HG02840 (cell line): ENCODE measurements at regions not wholly inside any gene's neighbourhood (a gene's known extent, or its start where the extent isn't known, plus 50 kb on each side); places are given as distances from the start of the nearest gene placed in this dataset.

Experiments used
- ATAC-seq: cut with Tn5 transposase; IDR thresholded peaks from one replicate; pipeline ENCODE4 v1.9.1; 2021; ENCODE audit warnings: mild to moderate bottlenecking, moderate library complexity, moderate number of reproducible peaks; ENCODE audit not compliant: unreplicated experiment, low FRiP score

GRCh38 chr18:65018184-65018583, 732.6 kb upstream of the CDH7 start:
- ATAC-seq, result no peak

GRCh38 chr18:65017372-65017760, 733.4 kb upstream of the CDH7 start:
- no peak for ATAC-seq

GRCh38 chr18:65016631-65017371, 734.0 kb upstream of the CDH7 start:
- no peak for ATAC-seq

DNA sequence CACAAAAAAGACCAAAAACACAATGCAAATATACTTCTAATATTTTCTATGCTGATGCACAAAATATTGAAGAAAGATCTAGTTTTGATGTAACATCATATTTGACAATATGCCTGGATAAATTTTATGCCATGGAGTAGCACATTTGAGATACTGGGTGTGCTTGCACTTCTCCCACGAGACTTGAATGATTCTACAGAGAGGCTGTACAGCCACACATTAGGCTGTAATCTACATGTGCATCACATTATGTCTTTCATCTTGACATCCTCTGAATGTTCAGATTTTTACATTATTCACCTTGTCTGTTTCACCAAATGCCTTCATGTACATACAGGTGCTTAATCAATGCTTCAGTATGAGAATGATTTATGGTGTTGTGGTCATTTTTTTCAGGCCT, 756.4 kb upstream of the CDH7 start:
- no peak for ATAC-seq

- ATAC-seq, result no peak
Measured at GRCh38 chr18:64993695-64994094, 757.1 kb upstream of the CDH7 start.

DNA sequence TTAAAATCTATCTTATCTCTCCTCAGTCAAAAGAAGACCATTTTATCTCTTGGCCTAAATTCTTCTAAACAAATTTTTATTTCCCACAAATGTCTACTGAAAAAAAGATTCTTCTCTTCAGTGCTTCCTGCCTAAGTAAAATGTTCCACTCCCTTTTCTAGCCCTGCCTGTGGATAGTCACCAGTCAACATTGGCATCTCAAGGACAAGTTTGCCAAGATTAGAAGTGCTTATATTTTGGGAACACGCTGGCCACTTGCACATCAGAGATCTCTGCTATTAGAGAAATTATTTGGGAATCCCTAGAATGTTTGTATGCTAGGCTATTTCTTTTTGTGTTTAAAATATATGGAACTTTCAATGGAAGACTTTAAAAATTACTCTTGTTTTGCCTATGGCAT, 758.2 kb upstream of the CDH7 start:
- ATAC-seq, result no peak

GRCh38 chr18:64991102-64991501, 759.7 kb upstream of the CDH7 start:
- ATAC-seq, result no peak

DNA sequence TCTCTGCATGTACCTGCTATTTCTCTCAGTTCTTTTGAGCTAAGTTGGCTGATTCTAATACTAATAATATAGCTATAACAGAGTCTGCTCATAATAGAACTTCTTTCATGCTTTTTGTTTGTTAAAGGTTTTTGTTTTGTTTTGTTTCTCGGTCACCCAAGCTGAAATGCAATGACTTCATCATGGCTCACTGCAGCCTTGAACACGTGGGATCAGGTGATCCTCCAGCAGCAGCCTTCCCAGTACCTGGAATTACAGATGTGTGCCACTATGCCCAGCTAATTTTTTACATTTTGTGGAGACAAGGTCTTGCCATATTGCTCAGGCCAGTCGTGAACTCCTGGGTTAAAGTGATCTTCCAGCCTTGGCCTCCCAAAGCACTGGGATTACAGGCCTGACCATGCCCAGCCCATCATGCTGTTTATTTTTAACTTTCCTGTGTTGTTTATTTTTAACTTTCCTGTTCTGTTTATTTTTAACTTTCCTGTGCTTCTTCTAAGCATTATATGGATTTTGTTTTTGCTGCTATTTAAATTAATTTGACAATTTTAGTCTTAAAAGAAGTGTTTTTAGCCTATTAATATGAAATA, 763.8 kb upstream of the CDH7 start:
- ATAC-seq, result no peak

DNA sequence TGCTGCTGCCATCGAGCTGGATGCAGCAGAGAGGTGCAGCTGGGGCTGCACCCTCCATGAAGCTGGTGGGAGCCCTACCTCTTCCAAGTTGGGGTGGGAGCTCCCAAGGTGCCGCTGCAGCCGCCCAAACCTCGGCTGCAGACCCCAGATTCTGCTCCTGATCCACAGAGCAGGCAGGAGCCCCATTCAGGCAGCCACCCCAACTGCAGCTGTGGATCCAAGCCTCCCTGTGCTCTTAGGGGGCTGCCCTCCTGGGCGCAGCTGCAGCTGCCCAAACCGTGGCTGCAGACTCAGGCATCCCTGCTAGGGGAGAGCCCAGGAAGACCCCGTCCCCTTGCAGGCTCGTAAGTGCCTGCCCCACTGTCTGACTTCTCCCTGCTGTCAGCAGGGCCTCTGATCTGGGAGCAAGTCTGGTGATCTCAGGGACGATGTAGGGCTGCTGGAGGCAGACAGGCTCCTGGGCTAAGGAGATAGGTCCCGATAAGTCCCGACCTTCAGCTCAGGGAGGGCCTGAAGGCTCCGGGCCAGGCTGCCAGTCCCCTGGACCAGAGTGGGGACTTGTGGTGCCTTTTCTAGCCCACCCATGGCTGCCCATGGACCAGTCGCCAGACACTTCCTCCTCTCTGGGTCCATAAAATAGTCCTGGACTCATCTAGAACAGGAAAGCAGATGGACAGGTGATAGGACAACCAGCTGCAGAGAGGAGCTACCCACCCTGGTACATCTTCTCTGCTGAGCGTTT, 767.1 kb upstream of the CDH7 start:
- no peak for ATAC-seq

DNA sequence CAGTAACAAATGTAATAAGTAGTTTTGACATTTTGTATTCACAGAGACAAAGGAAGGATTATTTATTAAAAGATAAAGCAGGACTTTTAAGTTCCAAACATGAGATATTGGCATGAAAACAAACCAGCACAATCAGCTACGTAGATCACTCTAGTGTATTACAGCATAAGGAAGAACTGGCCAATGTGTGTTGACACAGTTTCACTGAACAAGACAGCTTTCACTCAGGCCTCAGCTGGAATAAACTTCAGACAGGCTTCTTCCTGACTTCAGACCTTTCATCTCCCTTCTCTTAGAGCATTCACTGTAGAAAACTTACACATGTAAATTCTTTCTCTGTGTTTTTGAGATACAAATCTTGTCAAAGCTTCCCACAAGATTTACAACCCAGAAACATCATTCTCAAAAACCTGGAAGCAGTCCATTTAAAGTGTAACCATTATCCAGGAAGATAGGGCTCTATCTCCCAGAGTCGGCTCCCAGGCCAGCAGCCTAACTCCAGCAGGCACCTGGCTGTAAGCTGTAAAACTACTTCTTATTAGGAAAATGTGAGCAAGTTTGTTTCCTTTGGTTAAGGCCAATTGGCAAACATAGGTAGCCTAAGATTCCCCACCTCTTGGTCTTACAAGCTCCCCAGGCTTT, 768.3 kb upstream of the CDH7 start:
- no peak for ATAC-seq

DNA sequence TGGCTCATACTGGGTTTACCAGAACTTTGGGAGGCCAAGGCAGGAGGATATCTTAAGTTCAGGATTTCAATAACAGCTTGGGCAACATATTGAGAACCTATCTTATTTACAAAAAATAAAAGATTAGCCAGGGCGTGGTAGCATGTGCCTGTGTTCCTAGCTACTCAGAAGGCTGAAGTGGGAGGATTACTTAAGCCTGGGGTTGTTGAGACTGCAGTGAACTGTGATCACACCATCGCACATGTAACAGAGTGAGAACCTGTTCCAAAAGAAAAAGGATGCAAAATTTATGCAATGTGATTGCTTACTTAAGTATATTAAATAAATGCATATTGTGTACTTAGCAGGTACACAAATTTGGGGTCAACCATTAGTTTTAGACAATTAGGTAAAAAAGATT, 768.9 kb upstream of the CDH7 start:
- ATAC-seq, result no peak

GRCh38 chr18:64979791-64980190, 771.0 kb upstream of the CDH7 start:
- ATAC-seq, result no peak

GRCh38 chr18:64974391-64975125, 776.3 kb upstream of the CDH7 start:
- no peak for ATAC-seq

DNA sequence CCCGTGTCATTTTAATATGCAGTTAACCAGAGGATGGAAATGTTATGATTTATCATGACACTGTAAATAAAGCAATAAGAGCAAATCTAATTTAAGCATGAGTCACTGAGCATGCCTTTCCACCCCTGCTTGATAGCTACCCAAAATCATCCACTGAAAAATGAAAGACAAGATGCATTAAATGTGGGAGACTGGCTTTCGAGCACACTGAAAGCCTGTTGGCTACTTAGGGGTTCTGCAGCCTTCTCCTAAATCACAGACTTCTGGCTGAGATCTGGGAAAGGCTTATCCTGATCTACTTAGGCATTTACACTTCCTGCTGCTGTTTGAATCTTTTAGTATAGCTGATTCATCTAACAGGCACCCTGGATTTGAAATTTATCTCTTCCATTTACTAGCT, 778.3 kb upstream of the CDH7 start:
- no peak for ATAC-seq

DNA sequence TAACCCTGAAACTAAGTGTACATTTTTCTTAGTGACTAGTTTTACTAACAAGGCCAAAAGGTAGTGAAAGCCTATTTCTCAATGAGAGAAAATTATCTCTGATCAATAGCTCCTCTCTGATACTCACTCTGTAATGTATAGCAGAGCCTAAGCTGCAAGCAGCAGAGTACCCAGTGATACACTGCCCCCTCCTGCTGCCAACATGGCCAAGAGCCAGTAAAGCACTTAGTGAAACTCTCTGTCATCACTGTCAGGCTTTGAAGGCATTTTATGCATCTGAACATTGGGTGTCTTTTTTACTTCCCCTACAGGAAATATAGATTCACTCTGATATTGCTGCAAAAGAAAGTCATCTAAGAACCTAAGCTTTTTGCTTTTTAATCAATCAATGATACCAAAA, 784.1 kb upstream of the CDH7 start:
- ATAC-seq, result no peak

- ATAC-seq, result no peak
Measured at GRCh38 chr18:64956465-64956864, 794.3 kb upstream of the CDH7 start.

- ATAC-seq, result no peak
Measured at GRCh38 chr18:64949885-64950284, 800.9 kb upstream of the CDH7 start.

GRCh38 chr18:64936671-64937070, 787.8 kb upstream of the LINC00305 start:
- ATAC-seq, result no peak

DNA sequence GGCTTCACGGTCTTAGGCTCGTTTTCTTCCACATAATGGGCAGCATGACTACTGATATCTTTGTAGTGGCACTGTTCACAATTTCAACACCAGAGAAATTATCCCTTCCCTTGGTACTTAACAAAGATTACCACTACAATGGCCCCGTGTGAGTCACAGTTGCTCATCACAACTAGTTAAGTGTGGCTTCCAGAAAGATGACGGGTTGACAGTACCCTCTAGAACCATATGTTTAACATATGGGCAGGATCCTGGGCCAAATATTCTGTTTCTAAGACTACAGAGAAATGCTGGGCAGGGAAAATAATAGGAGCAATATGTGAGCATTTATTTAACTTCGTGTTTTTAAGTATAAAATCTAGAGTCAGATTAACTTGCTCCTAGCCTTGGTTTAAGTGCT, 780.1 kb upstream of the LINC00305 start:
- no peak for ATAC-seq

GRCh38 chr18:64919971-64920570, 771.2 kb upstream of the LINC00305 start:
- no peak for ATAC-seq
